ENCODE measurements at regions not wholly inside any gene's neighbourhood (a gene's known extent, or its start where the extent isn't known, plus 50 kb on each side); places are given as distances from the start of the nearest gene placed in this dataset.

GRCh38 chr13:76153239-76153638 is 517.1 kb downstream of the LMO7 start:
- Histone ChIP-seq H3K27me3 (ENCODE audit: insufficient read depth) (no peaks in the 10 kb centered on the region), H3K27ac (ENCODE audit: low read depth in 2 of 2, low read length in 1 of 2) (no peak overlapping the region), H3K4me2 (no peak overlapping the region), H3K4me1 (ENCODE audit: control insufficient read depth in 1 of 2, insufficient read depth in 2 of 2, low read depth in 1 of 2, low read length in 1 of 2) (no peaks in the 10 kb centered on the region), H3K36me3 (replicated peaks in 1 of 2; ENCODE audit: control insufficient read depth in 1 of 2, insufficient read depth in 2 of 2, low read length in 1 of 2) (no peaks in the 10 kb centered on the region), H2AFZ (ENCODE audit: low read depth) (no peak overlapping the region), H3K4me3 (ENCODE audit: low read depth in 2 of 2, low read length in 1 of 2) (no peak overlapping the region), H3K9me2 (no peaks in the 10 kb centered on the region), H3F3A (replicated peaks; ENCODE audit: insufficient read depth) (no peaks in the 10 kb centered on the region), H3K9me3 (no peaks in the 10 kb centered on the region), H3K9ac (no peak overlapping the region), H4K20me1 (ENCODE audit: insufficient read depth) (no peaks in the 10 kb centered on the region), H3K79me2 (ENCODE audit: insufficient read depth) (no peaks in the 10 kb centered on the region)
- no peak for DNase-seq
- ChIA-PET POLR2A (no interaction called here), CTCF (no interaction called here)
- TF ChIP-seq NFIC (IDR thresholded peaks at IDR 0.05; ENCODE audit: borderline replicate concordance) (no peak), RAD21 (IDR thresholded peaks at IDR 0.05; ENCODE audit: low read length) (no peak), SMC3 (IDR thresholded peaks at IDR 0.05; ENCODE audit: low read depth, low read length) (no peak), GATA2 (CRISPR knock-in tag; IDR thresholded peaks at IDR 0.05) (no peak), MAX (IDR thresholded peaks at IDR 0.05; ENCODE audit: low read depth) (no peak), REST (IDR thresholded peaks at IDR 0.05; ENCODE audit: low read depth, low read length) (no peak), NRF1 (IDR thresholded peaks at IDR 0.05; ENCODE audit: low read depth, low read length) (no peak), USF1 (IDR thresholded peaks at IDR 0.05; ENCODE audit: borderline replicate concordance, low read depth) (no peak), FOXM1 (IDR thresholded peaks at IDR 0.05; ENCODE audit: low read depth) (no peak), USF2 (IDR thresholded peaks at IDR 0.05; ENCODE audit: borderline replicate concordance, low read depth, low read length) (no peak), RFX5 (IDR thresholded peaks at IDR 0.05; ENCODE audit: low read length) (no peak), FOSL2 (IDR thresholded peaks at IDR 0.05; ENCODE audit: borderline replicate concordance, low read depth) (no peak), TCF12 (IDR thresholded peaks at IDR 0.05) (no peak), TEAD4 (IDR thresholded peaks at IDR 0.05; ENCODE audit: borderline replicate concordance, insufficient read depth) (no peak), MEF2A (IDR thresholded peaks at IDR 0.05; ENCODE audit: borderline replicate concordance, low read depth) (no peak), JUND (IDR thresholded peaks at IDR 0.05) (no peak), TAF1 (IDR thresholded peaks at IDR 0.05; ENCODE audit: borderline replicate concordance, low read depth, low read length) (no peak), GABPA (IDR thresholded peaks at IDR 0.05; ENCODE audit: low read depth) (no peak), IRF3 (IDR thresholded peaks at IDR 0.05; ENCODE audit: low read depth, low read length) (no peak), EZH2phosphoT487 (IDR thresholded peaks at IDR 0.05; ENCODE audit: borderline replicate concordance, low read depth) (no peak)
